Stimulated activated CD4-positive, alpha-beta T cell treated with anti-CD3 and anti-CD28 coated beads, Interleukin-4, amount 100 ng/mL, for 24 hours (primary cell): ENCODE measurements at regions not wholly inside any gene's neighbourhood (a gene's known extent, or its start where the extent isn't known, plus 50 kb on each side); places are given as distances from the start of the nearest gene placed in this dataset.
A peak's percentile ranks its signal among the peaks of the same experiment; 100 is the strongest.
"Not testable (repeated sequence)": the region's sequence is repeated elsewhere in the genome, so short reads cannot be mapped to it uniquely, and the experiment has no call there.

Experiments
- DNase-seq: peaks from one replicate; pipeline ENCODE4 v3.0.0-alpha.2; 2020

DNA sequence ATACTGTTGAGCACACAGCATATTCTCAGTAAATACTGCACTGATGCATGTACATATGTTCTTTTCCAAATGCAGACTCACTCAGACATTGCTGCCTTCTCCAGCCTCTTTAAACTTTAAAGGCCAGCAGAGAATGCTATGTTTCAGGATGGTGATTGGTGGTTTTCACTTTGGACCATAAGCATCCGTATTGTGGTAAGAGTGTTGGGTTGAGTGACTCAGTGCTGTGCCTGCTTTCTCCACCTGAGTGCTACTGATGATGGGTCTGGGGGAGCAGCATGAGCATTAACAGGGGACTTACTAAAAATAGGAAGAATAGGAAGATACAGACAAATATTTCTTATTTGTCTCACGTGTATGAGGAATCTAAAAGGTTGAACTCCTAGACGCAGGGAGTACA, 56.3 kb upstream of the ZNF92 start:
- DNase-seq: no peak

DNA sequence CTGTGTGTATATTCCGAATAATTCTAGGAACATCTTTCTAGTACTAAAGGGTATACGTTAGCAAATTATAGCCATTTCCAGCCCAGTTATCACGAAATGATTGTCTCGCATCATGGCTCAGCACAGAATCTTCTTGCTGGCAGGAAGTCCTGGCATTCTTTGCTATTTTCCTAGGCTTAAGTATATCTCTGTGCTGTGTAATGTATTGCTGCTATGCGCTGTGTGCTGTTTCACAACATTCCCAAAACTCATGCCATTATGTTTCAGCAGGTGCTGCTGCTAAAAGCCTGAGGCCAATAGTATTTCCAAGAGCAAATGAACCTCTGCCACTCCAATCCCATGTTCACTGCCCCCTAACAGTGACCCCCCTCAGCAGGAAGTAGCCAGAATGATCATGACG, 62.9 kb upstream of the ZNF92 start:
- DNase-seq: no peak

DNA sequence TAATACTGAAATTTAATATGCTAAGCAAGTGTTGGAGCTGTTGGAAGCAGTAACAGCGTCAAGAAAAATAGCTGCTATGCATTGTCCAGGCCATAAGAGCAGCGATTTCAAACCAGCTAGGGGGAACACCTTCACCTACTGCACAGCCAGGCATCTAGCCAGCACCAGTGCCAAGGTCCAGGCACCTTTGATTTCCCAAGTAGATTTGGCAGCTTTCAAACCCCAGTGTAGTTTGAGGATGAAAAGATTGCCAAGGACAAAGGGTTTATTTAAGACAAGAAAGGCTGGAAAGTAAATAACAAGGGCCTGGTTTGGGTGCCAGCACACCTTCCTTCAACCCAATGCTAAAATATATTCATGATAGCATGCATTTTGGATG, 65.4 kb upstream of the ZNF92 start:
- no peak for DNase-seq

DNA sequence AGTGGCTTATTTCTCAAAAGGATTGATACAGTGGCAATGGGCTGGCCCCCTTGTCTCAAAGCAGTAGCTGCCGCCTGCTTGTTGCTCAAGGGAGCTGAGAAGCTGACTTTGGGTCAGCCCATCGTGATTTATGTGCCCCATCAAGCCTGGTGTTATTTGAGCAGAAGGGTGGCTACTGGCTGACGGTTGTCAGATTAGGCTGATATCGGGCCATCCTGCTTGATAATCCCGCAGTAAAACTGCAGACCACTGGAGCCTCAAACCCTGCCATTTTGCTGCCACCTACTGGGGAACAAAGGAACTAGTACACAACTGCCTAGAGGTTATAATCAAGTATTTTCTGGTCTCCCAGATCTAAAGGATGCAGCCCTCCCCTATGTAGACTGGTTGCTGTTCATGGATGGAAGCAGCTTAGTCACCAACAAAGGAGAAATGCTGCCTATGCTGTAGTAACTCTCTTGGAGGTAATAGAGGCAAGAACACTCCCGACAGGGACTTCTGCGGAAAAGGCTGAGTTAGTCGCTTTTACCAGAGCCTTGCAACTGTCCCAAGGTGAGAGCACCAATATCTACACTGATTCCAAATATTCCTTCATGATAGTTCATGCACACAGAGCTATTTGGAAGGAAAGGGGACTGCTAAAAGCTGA, 65.9 kb upstream of the ZNF92 start:
- peak; percentile 51 for DNase-seq

DNA sequence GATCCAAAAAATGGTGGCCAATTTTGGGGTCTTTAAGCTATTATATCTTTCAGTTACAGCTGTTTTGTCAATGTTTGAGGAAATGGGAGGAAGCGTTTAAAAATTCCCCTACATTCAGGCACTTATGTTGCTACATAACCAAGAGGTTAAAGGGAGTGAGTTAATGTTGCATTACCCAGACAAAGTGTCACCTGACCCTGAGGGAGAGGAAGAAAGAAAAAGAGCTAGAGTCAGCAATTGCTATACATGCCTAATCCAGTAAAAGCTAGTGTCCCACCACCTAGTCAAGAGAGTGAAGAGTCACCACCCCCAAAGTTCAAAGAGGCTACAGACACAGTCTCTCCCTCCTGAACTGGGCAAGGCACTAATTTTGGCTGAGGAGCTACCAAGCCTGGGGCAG, 69.5 kb upstream of the ZNF92 start:
- no peak for DNase-seq

DNA sequence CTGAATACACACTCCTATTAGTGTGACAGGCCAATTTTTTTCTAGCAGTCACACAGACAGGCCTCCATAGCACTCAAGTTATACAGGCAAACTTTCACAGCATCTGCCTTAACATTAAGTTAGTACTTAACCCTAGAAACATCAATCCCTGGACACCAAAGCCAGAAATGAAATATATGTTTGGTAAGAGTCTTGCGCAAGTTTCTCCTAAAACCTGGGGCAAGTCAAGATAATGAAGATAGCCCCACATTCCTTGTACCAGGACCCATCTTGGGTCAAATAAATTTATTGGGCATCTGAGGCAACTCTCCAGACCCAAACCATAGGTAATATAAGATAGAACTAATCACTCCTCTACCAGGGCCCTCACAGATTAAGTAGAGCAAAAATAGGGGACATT, 70.8 kb upstream of the ZNF92 start:
- DNase-seq: no peak

DNA sequence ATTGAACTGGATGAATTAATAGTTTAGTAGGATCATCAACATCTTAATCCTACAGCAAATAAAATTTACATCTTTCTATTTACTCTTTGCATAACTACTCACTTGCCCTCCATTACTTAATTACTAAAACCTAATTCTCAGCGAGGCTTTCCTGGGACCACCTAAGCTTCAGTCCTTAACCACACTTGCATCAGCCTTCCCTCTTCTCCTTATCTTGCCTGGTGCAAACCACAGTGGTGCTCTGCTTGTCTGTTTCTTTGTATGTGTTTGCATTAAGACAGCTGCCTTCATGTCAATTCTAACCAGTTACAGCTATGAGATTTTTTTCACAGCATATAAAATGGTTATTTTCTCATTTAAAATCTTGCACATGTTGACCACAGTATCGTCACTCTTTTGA, 72.6 kb upstream of the ZNF92 start:
- DNase-seq: no peak

DNA sequence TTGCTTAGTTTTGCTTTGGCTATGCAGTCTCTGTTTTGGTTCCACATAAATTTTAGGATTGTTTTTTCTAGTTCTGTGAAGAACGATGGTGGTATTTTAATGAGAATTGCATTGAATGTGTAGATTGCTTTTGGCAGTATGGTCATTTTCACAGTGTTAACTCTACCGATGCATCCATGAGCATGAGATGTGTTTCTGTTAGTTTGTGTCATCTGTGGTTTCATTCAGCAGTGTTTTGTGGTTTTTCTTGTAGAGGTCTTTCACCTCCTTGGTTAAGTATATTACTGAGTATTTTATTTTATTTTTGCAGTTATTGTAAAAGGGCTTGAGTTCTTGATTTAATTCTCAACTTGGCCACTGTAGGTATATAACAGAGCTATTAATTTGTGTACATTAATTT, 78.2 kb upstream of the ZNF92 start:
- DNase-seq: no peak

DNA sequence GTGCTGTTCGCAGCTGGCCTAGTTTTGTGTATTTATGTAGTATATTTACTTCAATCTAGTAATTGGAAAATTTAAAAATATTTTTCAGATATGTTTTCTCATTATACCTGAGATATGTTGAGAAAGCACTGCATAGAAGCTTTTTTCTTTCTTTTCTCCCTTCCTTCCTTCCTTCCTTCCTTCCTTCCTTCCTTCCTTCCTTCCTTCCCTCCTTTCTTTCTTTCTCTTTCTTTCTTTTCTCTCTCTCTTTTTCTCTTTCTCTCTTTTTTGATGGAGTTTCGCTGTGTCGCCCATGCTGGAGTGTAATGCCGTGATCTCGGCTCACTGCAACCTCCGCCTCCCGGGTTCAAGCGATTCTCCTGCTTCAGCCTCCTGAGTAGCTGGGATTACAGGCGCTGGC, 83.3 kb upstream of the ZNF92 start:
- DNase-seq: not testable (repeated sequence)

DNA sequence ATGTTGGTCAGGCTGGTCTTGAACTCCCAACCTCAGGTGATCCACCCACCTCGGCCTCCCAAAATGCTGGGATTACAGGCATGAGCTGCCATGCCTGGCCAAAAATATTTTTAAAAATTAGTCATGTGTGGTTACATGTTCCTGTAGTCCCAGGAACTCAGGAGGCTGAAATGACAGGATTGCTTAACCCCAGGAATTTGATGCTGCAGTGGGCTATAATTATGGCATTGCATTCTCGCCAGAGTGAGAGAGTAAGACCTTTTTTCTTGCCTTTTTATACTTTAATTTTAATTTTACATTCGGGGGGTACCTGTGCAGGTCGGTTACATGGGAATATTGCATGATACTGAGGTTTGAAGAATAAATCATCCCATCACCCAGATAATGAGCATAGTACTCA, 86.6 kb upstream of the ZNF92 start:
- DNase-seq: no peak

DNA sequence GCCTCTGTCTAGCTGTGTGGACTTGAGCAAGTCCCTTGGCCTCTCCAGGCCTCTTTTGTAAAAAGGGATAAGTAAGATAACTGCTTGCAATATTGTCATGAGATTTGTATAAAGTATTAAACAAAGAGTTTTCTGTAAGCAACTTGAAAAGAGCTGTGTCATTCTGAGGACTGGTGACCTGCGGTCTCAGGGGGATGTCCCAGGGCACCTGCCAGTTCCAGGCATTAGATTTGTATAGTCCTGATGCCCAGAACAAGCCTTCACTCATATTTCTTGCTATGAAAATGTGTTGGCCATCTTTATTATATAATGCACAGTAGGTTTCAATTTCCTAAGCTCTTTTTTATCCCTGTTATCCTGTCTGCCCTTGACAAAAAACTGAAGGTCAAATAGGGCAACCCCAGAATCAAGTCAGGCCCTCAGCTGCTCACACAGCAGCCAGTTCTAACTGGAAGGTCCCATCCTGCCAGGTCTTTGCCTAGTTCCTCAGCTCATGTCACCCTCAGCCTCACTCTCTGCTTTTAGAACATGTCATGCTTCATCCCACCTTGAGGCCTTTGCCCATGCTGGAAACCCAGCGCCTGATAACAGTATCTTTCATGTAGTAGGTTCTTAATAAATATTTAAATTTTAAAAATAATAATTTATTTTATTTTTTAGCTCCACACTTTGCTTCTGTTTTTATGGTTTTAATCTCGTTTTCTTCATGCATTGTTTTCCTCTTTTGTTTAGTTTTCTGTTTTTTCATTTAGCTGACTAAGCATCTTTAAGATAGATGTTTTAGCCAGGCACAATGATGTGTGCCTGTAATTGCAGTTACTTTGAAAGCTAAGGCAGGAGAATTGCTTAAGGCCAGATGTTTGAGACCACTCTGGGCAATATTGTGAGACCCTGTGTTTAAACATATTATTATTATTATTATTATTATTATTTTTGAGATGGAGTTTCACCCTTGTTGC, 87.5 kb upstream of the ZNF92 start:
- DNase-seq: no peak

DNA sequence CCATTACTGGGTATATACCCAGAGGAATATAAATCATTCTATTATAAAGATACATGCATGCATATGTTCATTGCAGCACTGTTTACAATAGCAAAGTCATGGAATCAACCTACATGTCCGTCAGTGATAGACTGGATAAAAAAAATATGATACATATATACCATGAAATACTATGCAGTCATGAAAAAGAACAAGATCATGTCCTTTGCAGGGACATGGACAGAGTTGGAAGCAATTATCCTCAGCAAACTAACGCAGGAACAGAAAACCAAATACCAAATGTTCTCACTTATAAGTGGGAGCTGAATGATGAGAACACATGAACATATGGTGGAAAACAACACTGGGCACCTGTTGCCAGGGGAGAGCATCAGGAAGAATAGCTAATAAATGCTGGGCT, 88.4 kb upstream of the ZNF92 start:
- DNase-seq: not testable (repeated sequence)

DNA sequence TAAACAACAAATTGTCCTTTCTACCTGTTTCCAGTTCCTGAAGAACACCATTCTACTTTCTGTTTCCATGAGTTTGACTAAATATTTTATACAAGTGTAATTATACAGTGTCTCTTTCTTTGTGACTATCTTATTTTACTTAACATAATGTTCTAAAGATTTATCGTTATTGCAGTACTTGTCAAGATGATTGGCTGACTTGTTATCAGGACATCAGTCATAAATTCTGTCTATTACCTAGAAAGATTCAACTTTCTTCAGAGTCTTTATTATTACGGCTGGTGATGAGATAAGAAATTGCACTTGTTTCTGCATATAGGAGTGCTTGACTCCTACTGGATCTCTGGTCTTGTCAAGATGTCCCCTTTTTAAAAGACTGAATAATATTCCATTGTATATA, 93.9 kb upstream of the ZNF92 start:
- DNase-seq: no peak

DNA sequence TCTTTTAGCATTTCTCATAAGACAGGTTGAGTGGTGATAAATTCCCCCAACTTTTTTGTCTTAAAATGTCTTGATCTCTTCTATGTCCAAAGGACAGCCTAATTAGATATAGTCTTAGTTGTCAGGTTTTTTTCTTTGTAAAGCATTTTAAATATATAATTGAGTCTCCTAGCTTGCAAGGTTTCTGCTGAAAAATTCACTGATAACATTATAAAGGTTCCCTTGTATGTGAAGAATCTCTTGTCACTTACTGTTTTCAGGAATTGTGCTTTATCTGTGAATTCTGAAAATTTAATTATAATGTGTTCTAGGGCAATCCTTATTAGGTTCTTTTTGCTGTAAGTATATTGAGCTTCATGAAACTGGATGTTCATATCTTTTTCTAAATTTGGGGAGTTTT, 96.8 kb upstream of the ZNF92 start:
- DNase-seq: no peak

DNA sequence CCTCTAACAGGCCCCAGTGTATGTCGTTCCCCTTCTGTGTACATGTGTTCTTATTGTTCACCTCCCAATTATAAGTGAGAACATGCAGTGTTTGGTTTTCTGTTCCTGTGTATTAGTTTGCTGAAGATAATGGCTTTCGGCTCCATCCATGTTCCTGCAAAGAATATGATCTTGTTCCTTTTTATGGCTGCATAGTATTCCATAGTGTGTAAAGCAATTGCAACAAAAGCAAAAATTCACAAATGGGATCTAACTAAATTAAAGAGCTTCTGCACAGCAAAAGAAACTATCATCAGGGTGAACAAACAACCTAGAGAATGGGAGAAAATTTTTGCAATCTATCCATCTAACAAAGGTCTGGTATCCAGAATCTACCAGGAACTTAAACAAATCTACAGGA, 102.2 kb upstream of the ZNF92 start:
- not testable (repeated sequence) for DNase-seq

DNA sequence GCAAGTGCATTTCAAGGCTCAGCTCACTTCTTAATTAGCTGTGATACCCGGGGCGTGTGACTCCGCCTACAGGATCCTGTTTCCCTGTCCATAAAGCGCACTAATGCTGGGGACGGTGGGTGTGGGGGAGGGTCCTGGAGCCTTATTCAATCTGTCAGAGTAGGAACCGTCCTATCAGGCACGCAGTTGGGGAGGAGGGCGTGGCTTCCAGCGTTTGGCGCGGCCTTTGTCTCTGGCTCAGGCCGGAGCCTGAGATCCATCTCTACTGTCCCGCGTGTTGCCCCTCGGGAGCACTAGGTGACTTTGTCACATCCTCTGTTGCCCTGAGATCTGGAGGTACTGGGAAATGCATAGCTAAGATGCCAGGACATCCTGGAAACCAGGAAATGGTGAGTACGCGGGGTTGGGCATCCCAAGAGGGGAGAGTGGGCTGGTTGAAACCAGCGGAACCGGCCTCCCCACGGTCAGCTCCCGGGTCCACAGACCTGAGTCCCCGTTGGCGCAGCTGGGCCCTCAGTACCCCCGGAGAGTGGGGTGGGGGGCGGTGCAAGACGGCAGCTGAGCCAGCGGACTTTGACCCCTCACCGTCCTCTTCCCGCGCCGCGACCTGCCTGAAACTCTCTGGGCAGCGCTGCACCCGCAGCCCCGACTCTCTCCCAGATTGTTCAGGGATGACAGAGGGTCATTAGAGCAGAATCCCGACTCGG, 104.4 kb upstream of the ZNF92 start:
- peak; percentile 46 for DNase-seq

DNA sequence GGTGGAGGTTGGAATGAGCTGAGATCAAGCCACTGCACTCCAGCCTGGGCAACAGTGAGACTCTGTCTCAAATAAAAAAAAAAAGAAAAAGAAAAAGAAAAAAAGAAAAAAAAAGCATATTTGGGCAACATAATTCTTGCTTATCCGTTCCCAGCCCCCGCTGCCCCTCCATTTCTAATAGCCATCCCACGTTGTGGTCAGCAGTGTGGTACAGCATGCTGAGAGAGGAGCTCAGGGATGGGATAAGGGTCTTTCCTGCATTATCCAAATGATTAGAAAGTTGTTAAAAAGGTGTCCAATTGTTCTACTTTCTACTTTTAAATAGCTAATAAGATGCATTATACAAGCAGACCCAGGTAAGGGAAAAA, 104.9 kb upstream of the ZNF92 start:
- DNase-seq: no peak

DNA sequence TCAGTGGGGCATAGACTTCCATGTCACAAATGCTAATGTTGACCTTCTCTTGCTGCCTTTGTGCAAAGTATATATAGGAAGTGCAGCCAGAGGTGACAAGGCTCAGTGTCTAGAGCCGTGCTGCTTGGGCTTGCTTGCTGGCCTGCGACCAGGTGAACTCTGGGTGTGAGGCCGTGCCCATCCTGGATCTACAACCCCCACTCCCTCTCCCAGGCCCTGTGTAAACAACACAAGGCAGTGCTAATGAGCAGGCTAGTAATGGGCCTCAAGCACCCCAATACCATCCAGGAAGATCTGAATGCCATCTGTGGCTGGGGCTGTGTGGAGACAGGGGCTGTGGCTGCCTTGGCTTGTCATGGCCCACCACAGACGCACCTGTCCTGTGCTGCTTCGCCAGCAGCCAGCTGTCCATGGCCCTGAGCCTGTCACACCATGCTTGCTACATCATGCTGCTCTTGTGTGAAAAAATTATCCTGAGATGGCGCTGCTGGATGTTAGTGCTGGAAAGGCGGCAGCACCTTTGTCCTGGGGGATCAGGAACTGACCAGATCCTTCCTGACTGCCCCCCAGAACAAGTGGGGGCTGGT, 107.6 kb upstream of the ZNF92 start:
- no peak for DNase-seq

DNA sequence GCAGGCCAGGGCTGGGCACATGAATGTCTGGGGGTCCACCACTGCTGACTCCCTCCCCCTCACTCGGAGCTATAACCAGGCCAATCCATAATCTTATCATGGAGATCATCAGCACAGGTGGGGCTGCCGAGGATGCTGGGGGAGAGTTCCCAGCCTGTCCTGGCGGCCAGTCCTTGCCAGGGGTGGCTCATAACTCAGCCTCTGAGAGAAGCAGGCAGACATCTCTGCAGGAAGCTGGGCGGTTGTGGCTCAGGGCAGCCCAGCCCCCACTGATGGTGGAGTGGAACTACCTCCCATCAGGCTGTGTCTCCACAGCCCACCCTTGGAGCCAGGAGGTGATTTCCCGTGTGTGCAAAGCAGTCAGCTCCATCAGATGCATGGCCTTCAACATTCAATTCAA, 109.4 kb upstream of the ZNF92 start:
- DNase-seq: no peak

DNA sequence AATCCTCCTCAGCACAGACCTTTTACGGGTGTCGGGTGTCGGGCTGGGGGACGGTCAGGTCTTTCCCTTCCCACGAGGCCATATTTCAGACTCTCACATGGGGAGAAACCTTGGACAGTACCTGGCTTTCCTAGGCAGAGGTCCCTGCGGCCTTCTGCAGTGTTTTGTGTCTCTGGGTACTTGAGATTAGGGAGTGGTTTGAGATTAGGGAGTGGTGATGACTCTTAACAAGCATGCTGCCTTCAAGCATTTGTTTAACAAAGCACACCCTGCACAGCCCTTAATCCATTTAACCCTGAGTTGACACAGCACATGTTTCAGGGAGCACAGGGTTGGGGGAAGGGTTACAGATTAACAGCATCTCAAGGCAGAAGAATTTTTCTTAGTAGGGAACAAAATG, 113.0 kb upstream of the ZNF92 start:
- DNase-seq: not testable (repeated sequence)

DNA sequence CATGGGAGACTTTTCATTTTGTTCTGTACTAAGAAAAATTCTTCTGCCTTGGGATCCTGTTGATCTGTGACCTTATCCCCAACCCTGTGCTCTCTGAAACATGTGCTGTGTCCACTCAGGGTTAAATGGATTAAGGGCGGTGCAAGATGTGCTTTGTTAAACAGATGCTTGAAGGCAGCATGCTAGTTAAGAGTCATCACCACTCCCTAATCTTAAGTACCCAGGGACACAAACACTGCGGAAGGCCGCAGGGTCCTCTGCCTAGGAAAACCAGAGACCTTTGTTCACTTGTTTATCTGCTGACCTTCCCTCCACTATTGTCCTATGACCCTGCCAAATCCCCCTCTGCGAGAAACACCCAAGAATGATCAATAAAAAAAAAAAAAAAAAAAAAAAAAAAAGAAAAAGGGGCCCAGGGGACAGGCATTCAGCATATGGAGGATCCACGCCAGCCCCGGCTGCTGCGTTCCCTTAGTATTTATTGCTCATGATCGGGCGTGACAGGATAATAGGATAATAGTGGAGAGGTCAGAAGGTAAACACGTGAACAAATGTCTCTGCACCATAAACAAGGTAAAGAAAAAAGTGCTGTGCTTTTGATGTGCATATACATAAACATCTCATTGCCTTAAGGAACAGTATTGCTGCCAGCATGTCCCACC, 113.7 kb upstream of the ZNF92 start:
- DNase-seq: not testable (repeated sequence)

DNA sequence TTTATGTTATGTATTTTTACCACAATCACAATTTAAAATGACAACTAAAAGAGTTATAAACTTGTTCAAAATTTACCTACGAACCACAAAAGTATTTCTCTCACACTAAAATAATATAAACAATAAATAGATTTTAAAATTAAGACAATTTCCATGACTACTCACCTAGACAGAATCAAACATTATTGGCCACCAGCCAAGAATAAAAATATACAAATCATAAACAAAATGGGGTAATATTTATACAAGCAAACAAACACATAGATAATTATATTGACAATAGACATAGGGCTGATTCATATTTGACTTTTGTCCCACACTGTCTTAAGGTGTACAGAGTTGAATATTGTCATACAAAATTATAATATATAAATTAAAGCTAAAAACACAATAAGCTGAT, 119.6 kb upstream of the ZNF92 start:
- DNase-seq: no peak
